ENCODE measurements at regions not wholly inside any gene's neighbourhood (a gene's known extent, or its start where the extent isn't known, plus 50 kb on each side); places are given as distances from the start of the nearest gene placed in this dataset.

DNA sequence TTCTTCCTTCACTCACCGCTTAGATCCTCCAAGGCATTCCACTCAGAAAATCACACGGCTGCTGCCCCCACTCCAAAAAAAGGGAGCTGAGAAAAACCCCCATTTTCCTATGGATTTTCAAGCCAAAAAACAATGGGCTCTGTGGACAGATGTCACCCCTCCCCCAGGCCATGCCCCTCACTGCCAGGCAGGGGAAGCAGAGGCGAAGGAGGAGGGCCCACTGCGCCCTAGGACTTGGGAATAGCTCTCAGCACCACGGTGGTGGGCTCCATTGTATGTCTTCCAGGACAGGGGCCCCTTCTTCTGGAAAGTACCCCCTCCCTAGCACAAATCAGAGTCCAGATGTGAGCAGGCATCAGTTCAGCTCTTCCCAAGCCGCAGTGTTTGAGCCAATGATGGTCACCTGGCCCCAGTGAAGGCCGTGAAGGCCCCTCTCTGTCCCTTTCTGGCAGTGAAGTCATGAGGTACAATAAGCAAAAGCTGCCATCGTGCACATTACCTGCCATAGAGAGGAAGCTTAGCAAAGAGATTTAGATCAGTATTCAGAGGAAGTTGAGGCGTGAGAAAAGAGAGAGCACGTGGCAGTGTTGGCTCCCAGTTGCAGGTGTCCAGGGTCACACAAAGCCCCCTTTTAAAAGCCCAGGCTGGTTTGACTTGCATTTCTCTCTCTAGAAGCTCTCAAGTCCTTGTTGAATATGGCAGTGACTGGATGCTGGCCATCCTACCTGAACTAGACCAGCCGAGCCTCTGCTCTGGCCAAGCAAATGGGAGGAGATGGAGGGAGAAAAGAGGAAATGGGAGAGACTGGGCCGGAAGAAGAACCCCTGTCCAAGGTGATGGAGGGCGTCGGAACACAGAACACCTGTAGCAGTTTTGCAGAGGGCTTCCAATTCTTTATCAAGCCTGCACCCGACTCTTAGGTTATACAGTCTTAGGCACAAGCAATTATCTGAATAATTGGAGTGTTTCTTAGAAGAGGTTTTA is 149.0 kb downstream of the TOMM20 start:
- H3K27me3 ChIP-seq (ENCODE audit: insufficient read depth, poor library complexity, severe bottlenecking): no peaks in the 10 kb centered on the region
- H3K27ac ChIP-seq (replicated peaks): peak overlapping the region; percentile 99
- TF ChIP-seq, protein P1, sequence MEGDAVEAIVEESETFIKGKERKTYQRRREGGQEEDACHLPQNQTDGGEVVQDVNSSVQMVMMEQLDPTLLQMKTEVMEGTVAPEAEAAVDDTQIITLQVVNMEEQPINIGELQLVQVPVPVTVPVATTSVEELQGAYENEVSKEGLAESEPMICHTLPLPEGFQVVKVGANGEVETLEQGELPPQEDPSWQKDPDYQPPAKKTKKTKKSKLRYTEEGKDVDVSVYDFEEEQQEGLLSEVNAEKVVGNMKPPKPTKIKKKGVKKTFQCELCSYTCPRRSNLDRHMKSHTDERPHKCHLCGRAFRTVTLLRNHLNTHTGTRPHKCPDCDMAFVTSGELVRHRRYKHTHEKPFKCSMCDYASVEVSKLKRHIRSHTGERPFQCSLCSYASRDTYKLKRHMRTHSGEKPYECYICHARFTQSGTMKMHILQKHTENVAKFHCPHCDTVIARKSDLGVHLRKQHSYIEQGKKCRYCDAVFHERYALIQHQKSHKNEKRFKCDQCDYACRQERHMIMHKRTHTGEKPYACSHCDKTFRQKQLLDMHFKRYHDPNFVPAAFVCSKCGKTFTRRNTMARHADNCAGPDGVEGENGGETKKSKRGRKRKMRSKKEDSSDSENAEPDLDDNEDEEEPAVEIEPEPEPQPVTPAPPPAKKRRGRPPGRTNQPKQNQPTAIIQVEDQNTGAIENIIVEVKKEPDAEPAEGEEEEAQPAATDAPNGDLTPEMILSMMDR (IDR thresholded peaks at IDR 0.05; ENCODE audit: insufficient read depth, low read length): no peak
- TF ChIP-seq POLR2AphosphoS5 (IDR thresholded peaks at IDR 0.05; ENCODE audit: low read depth): peak; percentile 68
- TF ChIP-seq SPI1 (IDR thresholded peaks at IDR 0.05; ENCODE audit: borderline replicate concordance, low read depth): peak; percentile 67
- peak; percentile 79 for TF ChIP-seq REST (IDR thresholded peaks at IDR 0.05; ENCODE audit: insufficient replicate concordance, low read depth)
- peak in 1 of 2 experiments; percentile 45 for DNase-seq (ENCODE audit: low read depth in 1 of 2, low spot score in 1 of 2)
- peak overlapping the region; percentile 16 for H3K4me3 ChIP-seq (replicated peaks; ENCODE audit: insufficient read depth, low read length)

- peak; percentile 79 to 90 for DNase-seq (ENCODE audit: low read depth in 1 of 2, low spot score in 1 of 2)
- H3K4me3 ChIP-seq (replicated peaks; ENCODE audit: insufficient read depth, low read length): peak overlapping the region; percentile 10; the same call in 1 of the 2 replicates
- no peaks in the 10 kb centered on the region for H3K27me3 ChIP-seq (ENCODE audit: insufficient read depth, poor library complexity, severe bottlenecking)
- TF ChIP-seq REST (IDR thresholded peaks at IDR 0.05; ENCODE audit: insufficient replicate concordance, low read depth) (no peak), POLR2AphosphoS5 (IDR thresholded peaks at IDR 0.05; ENCODE audit: low read depth) (0 out of 2 replicates have a peak, but pooled peaks have one; percentile 39)
- H3K27ac ChIP-seq (replicated peaks): peak overlapping the region; percentile 99
These were observed 150.0 kb downstream of the TOMM20 start for GRCh38 chr1:234978397-234979295.

DNA sequence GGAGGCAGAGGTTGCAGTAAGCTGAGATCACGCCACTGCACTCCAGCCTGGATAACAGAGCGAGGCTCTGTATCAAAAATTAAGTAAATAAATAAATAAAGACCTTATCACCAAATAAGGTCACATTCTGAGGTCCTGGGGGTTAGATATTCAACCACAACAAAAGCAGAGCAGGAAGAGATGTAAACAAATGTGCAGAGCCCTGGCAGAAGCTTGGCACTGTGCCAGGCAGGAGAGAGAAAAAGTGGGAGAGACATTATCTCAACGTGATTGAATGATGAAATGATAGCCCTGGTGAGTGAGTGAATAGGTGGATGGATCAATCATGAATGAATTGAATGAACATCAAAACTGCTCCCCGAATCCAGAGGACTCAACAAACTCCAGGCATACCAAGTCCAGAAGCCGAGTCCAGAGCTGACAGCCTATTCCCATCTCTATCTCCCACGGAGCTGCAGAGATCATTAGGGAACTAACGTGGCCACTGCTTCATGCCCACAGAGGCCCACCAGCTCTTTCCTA is 150.7 kb downstream of the TOMM20 start:
- TF ChIP-seq REST (IDR thresholded peaks at IDR 0.05; ENCODE audit: insufficient replicate concordance, low read depth) (no peak), POLR2AphosphoS5 (IDR thresholded peaks at IDR 0.05; ENCODE audit: low read depth) (no peak), GABPA (IDR thresholded peaks at IDR 0.05; ENCODE audit: low read depth) (no peak), SPI1 (IDR thresholded peaks at IDR 0.05; ENCODE audit: borderline replicate concordance, low read depth) (no peak)
- TF ChIP-seq, protein P1 (IDR thresholded peaks at IDR 0.05; ENCODE audit: insufficient read depth, low read length): no peak
- Histone ChIP-seq H3K27me3 (ENCODE audit: insufficient read depth, poor library complexity, severe bottlenecking) (no peaks in the 10 kb centered on the region), H3K27ac (replicated peaks) (peak overlapping the region; percentile 99), H3K4me3 (replicated peaks; ENCODE audit: insufficient read depth, low read length) (peak overlapping the region; percentile 5; the same call in 1 of the 2 replicates)
- no peak for DNase-seq (ENCODE audit: low read depth in 1 of 2, low spot score in 1 of 2)

Data from HL-60 (cell line).